C1 segment of cervical spinal cord (tissue), 14 donors: ENCODE measurements at regions not wholly inside any gene's neighbourhood (a gene's known extent, or its start where the extent isn't known, plus 50 kb on each side); places are given as distances from the start of the nearest gene placed in this dataset.
A peak's percentile ranks its signal among the peaks of the same experiment; 100 is the strongest.

Experiments
- DNase-seq, 14 donors: peaks; one replicate each; lab custom pipeline; 2025; lab: John Stamatoyannopoulos, UW

DNA sequence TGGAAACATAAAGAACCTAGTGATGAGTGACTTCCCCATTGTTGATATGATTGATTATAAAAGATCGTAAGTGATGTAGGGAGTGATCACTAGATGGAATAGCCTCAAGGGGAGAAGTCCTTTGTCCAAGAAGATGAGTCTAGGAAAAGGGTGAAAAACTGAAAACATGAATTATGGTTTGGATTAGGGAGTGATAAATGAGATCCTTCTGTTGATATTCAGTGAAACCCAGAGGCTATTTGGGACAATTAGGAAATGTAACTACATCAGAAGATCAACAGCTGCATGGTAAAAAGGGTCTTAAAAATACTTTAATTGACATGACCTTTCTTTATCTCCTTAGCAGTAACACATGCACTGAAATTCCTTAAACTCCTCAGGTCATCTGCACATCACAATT, 124.0 kb upstream of the UNC5C start:
- DNase-seq, result no peak

DNA sequence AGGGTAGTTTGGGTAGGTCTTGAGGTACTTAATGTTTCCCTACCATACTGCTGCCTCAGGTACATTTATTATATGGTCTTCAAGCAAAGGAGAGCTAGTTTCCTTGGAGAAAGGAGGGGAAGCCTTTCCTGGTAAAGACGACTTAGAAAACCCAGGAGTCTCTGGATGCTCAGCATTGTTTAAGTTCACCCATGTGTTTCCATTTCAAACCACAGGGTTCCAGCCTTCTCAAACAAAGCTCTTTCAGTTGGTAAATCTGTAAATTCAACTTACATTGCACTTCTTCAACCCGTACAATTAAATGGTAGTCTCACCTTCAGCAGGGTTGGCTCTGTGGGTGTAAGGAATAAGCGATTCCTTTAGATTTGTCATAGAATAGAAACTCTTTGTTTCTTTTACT, 111.9 kb upstream of the UNC5C start:
- DNase-seq, result no peak

- no peak for DNase-seq
Measured at GRCh38 chr4:95651891-95652290, 103.1 kb upstream of the UNC5C start.

- DNase-seq, result no peak
Measured at GRCh38 chr4:95644417-95644816, 95.6 kb upstream of the UNC5C start.

DNA sequence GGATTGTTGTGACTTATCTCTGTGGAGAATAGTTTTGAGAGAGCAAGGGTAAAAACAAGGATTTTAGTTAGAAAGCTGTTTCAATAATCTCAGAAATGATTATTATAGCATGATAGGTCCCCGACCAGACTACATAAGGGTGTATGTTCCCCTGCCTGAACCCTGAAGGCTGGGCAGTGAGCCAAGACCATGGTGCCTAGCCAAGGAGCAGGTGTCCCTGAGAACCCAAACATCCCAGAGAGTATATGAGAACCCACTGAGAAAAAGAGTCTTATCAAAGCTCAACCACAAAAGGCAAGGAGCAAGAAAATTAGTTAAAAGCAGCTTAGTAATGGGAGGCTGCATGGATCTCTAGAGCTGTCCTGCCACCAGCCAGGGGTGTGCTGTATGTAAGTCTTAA, 94.9 kb upstream of the UNC5C start:
- no peak for DNase-seq

- no peak for DNase-seq
Measured at GRCh38 chr4:95641571-95641970, 92.8 kb upstream of the UNC5C start.

- DNase-seq, result peak in 1 of 14 donors; percentile 1
Measured at GRCh38 chr4:95640311-95640710, 91.5 kb upstream of the UNC5C start.

GRCh38 chr4:95638920-95639501, 90.2 kb upstream of the UNC5C start:
- no peak for DNase-seq

- no peak for DNase-seq
Measured at GRCh38 chr4:95637043-95637600, 88.3 kb upstream of the UNC5C start.

DNA sequence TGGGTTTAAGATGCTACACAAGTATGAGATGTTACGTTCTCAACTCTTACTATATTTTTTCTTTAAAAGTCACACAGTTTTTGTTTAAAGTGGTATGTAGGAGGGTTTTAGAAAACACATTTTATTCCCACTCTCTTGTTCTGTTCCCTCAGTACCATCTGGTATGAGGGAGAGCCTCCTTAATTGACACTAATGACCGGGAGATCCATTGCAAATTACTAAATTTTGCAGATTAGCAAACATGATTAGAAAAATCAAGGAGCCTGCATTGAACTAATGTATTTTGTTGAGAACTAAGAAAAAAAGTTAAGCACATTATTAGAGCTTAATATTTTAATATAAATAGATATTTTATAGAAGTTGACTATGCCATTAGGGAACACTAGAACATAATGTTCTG, 87.3 kb upstream of the UNC5C start:
- DNase-seq, result no peak

DNA sequence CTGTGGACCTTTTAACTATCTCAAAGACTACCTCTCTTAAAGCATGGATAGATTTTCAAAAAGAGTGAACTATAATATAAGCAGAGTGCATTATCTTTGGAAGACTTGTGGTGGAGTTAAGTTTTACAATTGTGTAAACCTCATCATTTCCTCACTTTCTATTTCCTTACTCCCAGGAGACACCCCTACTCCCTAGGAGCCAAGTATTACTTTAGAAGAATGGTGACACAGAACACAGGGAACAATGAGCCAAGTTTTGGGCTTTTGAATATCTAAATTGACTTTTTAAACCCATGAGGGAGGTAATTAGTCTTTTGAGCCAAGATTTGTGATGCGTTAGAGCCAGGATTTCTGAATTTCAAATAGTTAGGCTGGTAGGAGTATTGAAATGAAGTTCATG, 78.9 kb upstream of the UNC5C start:
- DNase-seq, result no peak

- DNase-seq, result no peak
Measured at GRCh38 chr4:95627024-95627605, 78.3 kb upstream of the UNC5C start.

- no peak for DNase-seq
Measured at GRCh38 chr4:95625020-95625419, 76.2 kb upstream of the UNC5C start.

GRCh38 chr4:95619525-95620443, 71.0 kb upstream of the UNC5C start:
- DNase-seq, result no peak

GRCh38 chr4:95614684-95615205, 66.0 kb upstream of the UNC5C start:
- DNase-seq, result no peak

- no peak for DNase-seq
Measured at GRCh38 chr4:95610061-95610569, 61.3 kb upstream of the UNC5C start.

GRCh38 chr4:95606739-95607138, 58.0 kb upstream of the UNC5C start:
- DNase-seq, result no peak

- no peak for DNase-seq
Measured at GRCh38 chr4:95603393-95603792, 54.6 kb upstream of the UNC5C start.

- DNase-seq, result no peak
Measured at GRCh38 chr4:95602872-95603271, 54.1 kb upstream of the UNC5C start.

- DNase-seq, result no peak
Measured at GRCh38 chr4:95601356-95601755, 52.6 kb upstream of the UNC5C start.

DNA sequence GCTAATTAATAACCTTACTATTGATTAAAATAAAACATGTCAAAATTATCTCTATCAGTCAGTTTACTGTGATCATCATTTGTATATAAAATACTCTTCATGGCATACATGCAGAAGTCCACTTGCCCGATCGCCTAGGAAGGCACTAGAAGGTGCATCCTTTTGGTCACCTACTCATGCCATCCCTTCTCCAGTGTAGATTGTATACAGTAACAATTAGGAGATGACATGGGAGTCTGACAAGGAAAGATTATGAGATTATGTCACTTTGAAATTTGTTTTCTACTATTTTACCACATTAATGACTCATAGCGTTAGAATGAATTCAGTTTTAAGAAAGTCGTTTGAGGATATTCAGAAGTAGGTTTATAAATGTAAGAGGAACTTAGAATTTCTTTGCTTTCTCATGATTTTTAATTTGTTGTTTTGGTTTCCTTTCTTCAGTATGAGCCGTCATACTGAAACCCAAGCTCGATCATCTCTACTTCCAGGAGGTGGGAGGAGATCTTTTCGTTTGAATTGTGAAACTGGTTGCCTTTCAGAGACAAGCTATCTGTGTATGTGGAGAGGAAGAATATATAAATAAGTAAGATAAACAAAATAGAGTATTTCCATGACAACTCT, 51.1 kb upstream of the UNC5C start:
- DNase-seq, result no peak
